HEK293 (cell line): ENCODE measurements at regions not wholly inside any gene's neighbourhood (a gene's known extent, or its start where the extent isn't known, plus 50 kb on each side); places are given as distances from the start of the nearest gene placed in this dataset.

Experiments
- CTCF ChIA-PET: fragments of 350-600 bp; formaldehyde crosslinking; extraction: SDS; loops from one replicate; lab custom pipeline; 2021; ENCODE audit warnings: antibody characterized with exemption; lab: Yijun Ruan, JAX
- POLR2A ChIA-PET: fragments of 300-600 bp; formaldehyde crosslinking; extraction: SDS; loops from one replicate; lab custom pipeline; 2020; ENCODE audit warnings: antibody characterized with exemption, inconsistent platforms; lab: Yijun Ruan, JAX
- H3K27ac ChIP-seq: fragments of 200-500 bp; sonication (Bioruptor generic); 2 replicates; pipeline ENCODE4 v1.5.1; 2014; ENCODE audit warnings: low read depth, low read length, control low read depth, inconsistent platforms; ENCODE audit errors: extremely low read depth
- H3K36me3 ChIP-seq, 2 experiments: fragments of 200-500 bp in 1 of 2; sonication (Bioruptor generic) in 1 of 2; 1 replicate in 1 of 2; 2 replicates in 1 of 2; pipeline ENCODE4 v1.5.1; 2014 to 2017; ENCODE audit warnings: inconsistent platforms in 2 of 2, low read length in 2 of 2; ENCODE audit not compliant: control insufficient read depth in 2 of 2, insufficient read depth in 1 of 2
- H3K4me1 ChIP-seq: fragments of 200-500 bp; sonication (Bioruptor generic); 2 replicates; pipeline ENCODE4 v1.5.1; 2014; ENCODE audit warnings: mild to moderate bottlenecking, low read length, inconsistent platforms; ENCODE audit not compliant: control insufficient read depth, insufficient read depth
- H3K4me3 ChIP-seq: 2 replicates; pipeline ENCODE4 v1.5.1; 2011; ENCODE audit warnings: low read depth, mild to moderate bottlenecking, control low read depth, low read length, moderate library complexity
- H3K9me3 ChIP-seq: fragments of 200-500 bp; sonication (Bioruptor generic); 2 replicates; pipeline ENCODE4 v1.5.1; 2014; ENCODE audit warnings: low read depth, low read length, inconsistent platforms; ENCODE audit not compliant: control insufficient read depth, insufficient read depth
- GLIS2 ChIP-seq: fragments of 450-650 bp; formaldehyde crosslinking; IDR thresholded peaks from 2 replicates; pipeline ENCODE4 v1.5.1; 2016; ENCODE audit warnings: missing biosample characterization, missing genetic modification characterization
- HOXC10 ChIP-seq: sonication (generic); formaldehyde crosslinking; IDR thresholded peaks from 2 replicates; pipeline ENCODE4 v1.8.1; 2023; ENCODE audit warnings: mild to moderate bottlenecking, missing genetic modification reagents
- KLF9 ChIP-seq: fragments of 450-650 bp; formaldehyde crosslinking; IDR thresholded peaks from 2 replicates; pipeline ENCODE4 v1.5.1; 2016; ENCODE audit warnings: missing biosample characterization, missing genetic modification characterization, low read depth
- MYNN ChIP-seq: fragments of 450-650 bp; formaldehyde crosslinking; IDR thresholded peaks from 2 replicates; pipeline ENCODE4 v1.5.1; 2016; ENCODE audit warnings: missing biosample characterization, missing genetic modification characterization, borderline replicate concordance
- TRIM28 ChIP-seq: IDR thresholded peaks from 2 replicates; pipeline ENCODE4 v1.6.1; 2011; ENCODE audit warnings: low read length, control low read depth, borderline replicate concordance
- ZNF112 ChIP-seq: fragments of 450-650 bp; formaldehyde crosslinking; IDR thresholded peaks from 2 replicates; pipeline ENCODE4 v1.5.0; 2017; ENCODE audit warnings: missing biosample characterization, missing genetic modification characterization
- ZNF132 ChIP-seq: fragments of 450-650 bp; formaldehyde crosslinking; IDR thresholded peaks from 2 replicates; pipeline ENCODE4 v1.5.1; 2017; ENCODE audit warnings: missing biosample characterization, missing genetic modification characterization, borderline replicate concordance
- ZNF184 ChIP-seq: fragments of 450-650 bp; IDR thresholded peaks from 2 replicates; pipeline ENCODE4 v1.5.1; 2018; ENCODE audit warnings: missing biosample characterization, mild to moderate bottlenecking, missing genetic modification characterization
- ZNF23 ChIP-seq: fragments of 450-650 bp; formaldehyde crosslinking; IDR thresholded peaks from 2 replicates; pipeline ENCODE4 v1.5.1; 2016; ENCODE audit warnings: missing biosample characterization, missing genetic modification characterization, borderline replicate concordance
- ZNF239 ChIP-seq: fragments of 450-650 bp; formaldehyde crosslinking; IDR thresholded peaks from 2 replicates; pipeline ENCODE4 v1.5.1; 2016; ENCODE audit warnings: missing biosample characterization, missing genetic modification characterization
- ZNF366 ChIP-seq: fragments of 450-650 bp; formaldehyde crosslinking; conservative IDR thresholded peaks from 2 replicates; pipeline ENCODE4 v1.5.1; 2016; ENCODE audit warnings: missing biosample characterization, missing genetic modification characterization
- ZNF521 ChIP-seq: fragments of 450-650 bp; formaldehyde crosslinking; IDR thresholded peaks from 2 replicates; pipeline ENCODE4 v1.5.1; 2017; ENCODE audit warnings: missing biosample characterization, mild to moderate bottlenecking, missing genetic modification characterization
- ZNF561 ChIP-seq: fragments of 450-650 bp; IDR thresholded peaks from 2 replicates; pipeline ENCODE4 v1.5.1; 2018; ENCODE audit warnings: missing biosample characterization, missing genetic modification characterization, borderline replicate concordance
- ZNF658 ChIP-seq: fragments of 450-650 bp; formaldehyde crosslinking; IDR thresholded peaks from 2 replicates; pipeline ENCODE4; 2016; ENCODE audit warnings: missing biosample characterization, missing genetic modification characterization
- ZNF660 ChIP-seq: fragments of 450-650 bp; IDR thresholded peaks from 2 replicates; pipeline ENCODE4 v1.5.1; 2018; ENCODE audit warnings: missing biosample characterization, mild to moderate bottlenecking, missing genetic modification characterization
- ZNF664 ChIP-seq: fragments of 450-650 bp; formaldehyde crosslinking; IDR thresholded peaks from 2 replicates; pipeline ENCODE4 v1.5.1; 2016; ENCODE audit warnings: missing biosample characterization, missing genetic modification characterization
- ZNF707 ChIP-seq: fragments of 450-650 bp; formaldehyde crosslinking; IDR thresholded peaks from 2 replicates; pipeline ENCODE4 v1.5.1; 2016; ENCODE audit warnings: missing biosample characterization, missing genetic modification characterization
- ZNF776 ChIP-seq: fragments of 450-650 bp; formaldehyde crosslinking; IDR thresholded peaks from 2 replicates; pipeline ENCODE4 v1.5.0; 2017; ENCODE audit warnings: missing biosample characterization, missing genetic modification characterization, borderline replicate concordance
- ZNF837 ChIP-seq: fragments of 450-650 bp; formaldehyde crosslinking; IDR thresholded peaks from 2 replicates; pipeline ENCODE4 v1.5.1; 2016; ENCODE audit warnings: missing biosample characterization, missing genetic modification characterization
- TF ChIP-seq, protein P1 (sequence below): fragments of 450-650 bp; formaldehyde crosslinking; IDR thresholded peaks from 2 replicates; pipeline ENCODE4; 2016; ENCODE audit warnings: missing biosample characterization, missing genetic modification characterization
- TF ChIP-seq, protein P2 (sequence below): fragments of 450-650 bp; formaldehyde crosslinking; IDR thresholded peaks from 2 replicates; pipeline ENCODE4 v1.5.1; 2017; ENCODE audit warnings: missing biosample characterization, missing genetic modification characterization
- TF ChIP-seq, protein P3 (sequence below): fragments of 450-650 bp; IDR thresholded peaks from 2 replicates; pipeline ENCODE4 v1.5.1; 2018; ENCODE audit warnings: missing biosample characterization, mild to moderate bottlenecking, missing genetic modification characterization
- TF ChIP-seq, protein P4 (sequence below): fragments of 450-650 bp; formaldehyde crosslinking; IDR thresholded peaks from 2 replicates; pipeline ENCODE4 v1.5.1; 2016; ENCODE audit warnings: missing biosample characterization, missing genetic modification characterization

DNA sequence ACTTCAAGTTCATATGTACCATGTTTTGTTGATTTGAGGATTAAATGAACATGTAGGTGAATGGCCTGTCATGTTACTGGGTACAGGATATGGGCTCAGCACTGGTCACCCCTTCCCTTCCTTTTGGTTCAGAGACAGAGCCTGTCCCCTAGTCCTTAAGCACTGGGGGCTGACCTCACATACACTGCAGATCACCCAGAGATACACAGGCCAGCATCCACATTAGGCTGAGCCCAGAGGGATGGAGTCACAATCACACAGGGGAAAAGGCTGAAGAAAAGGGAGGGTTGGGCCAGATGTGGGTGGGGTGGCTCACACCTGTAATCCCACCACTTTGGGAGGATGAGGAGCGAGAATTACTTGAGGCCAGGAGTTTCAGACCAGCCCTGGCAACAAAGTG, 62.3 kb downstream of the IGLL5 start:
- H3K27ac ChIP-seq = no peak overlapping the region
- ChIA-PET CTCF (no interaction called here), POLR2A (no interaction called here)
- no peaks in the 10 kb centered on the region for H3K9me3 ChIP-seq
- H3K4me1 ChIP-seq = no peaks in the 10 kb centered on the region
- no peaks in the 10 kb centered on the region for H3K36me3 ChIP-seq
- TF ChIP-seq, protein P1, sequence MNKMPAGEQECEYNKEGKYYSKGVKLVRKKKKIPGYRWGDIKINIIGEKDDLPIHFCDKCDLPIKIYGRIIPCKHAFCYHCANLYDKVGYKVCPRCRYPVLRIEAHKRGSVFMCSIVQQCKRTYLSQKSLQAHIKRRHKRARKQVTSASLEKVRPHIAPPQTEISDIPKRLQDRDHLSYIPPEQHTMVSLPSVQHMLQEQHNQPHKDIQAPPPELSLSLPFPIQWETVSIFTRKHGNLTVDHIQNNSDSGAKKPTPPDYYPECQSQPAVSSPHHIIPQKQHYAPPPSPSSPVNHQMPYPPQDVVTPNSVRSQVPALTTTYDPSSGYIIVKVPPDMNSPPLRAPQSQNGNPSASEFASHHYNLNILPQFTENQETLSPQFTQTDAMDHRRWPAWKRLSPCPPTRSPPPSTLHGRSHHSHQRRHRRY (tag by site-specific recombination) = no peak
- TF ChIP-seq KLF9 (tag by site-specific recombination) (no peak), ZNF658 (tag by site-specific recombination) (no peak), ZNF664 (tag by site-specific recombination) (no peak), ZNF561 (tag by site-specific recombination) (no peak), ZNF184 (tag by site-specific recombination) (no peak), ZNF707 (tag by site-specific recombination) (no peak), ZNF132 (tag by site-specific recombination) (no peak), ZNF239 (tag by site-specific recombination) (no peak), MYNN (tag by site-specific recombination) (no peak), TRIM28 (no peak), ZNF660 (tag by site-specific recombination) (no peak)
- TF ChIP-seq, protein P2, sequence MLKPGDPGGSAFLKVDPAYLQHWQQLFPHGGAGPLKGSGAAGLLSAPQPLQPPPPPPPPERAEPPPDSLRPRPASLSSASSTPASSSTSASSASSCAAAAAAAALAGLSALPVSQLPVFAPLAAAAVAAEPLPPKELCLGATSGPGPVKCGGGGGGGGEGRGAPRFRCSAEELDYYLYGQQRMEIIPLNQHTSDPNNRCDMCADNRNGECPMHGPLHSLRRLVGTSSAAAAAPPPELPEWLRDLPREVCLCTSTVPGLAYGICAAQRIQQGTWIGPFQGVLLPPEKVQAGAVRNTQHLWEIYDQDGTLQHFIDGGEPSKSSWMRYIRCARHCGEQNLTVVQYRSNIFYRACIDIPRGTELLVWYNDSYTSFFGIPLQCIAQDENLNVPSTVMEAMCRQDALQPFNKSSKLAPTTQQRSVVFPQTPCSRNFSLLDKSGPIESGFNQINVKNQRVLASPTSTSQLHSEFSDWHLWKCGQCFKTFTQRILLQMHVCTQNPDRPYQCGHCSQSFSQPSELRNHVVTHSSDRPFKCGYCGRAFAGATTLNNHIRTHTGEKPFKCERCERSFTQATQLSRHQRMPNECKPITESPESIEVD = no peak
- no peak overlapping the region for H3K4me3 ChIP-seq

DNA sequence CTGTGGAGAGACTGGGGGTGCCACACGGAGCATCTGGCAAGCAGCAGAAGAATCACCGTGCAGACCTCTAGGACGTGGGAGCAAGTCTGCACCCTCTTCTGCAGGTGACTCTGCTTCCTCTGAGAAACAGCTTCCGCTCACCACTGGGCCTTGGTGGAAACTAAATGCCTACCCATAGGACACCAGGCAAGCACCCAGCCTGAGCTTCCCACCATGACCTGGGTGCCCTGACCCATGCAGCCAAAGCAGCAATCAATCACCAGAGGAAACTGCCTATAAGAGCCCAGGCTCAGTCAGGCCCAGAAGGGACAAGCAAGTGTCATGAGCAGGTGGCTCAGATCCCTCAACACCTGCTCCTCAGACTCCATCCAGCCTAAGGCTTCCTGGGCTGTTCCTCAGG, 63.4 kb downstream of the IGLL5 start:
- ChIA-PET CTCF (interaction anchor here (0.6 to 1.5 kb wide), 4 partner anchors 8 to 108 kb away, joined by 3 to 6 read pairs (median 4); no protein-coding TSS in a partner anchor), POLR2A (no interaction called here)
- H3K4me1 ChIP-seq = no peaks in the 10 kb centered on the region

More for the DNA sequence above, 63.4 kb downstream of the IGLL5 start:
- H3K4me3 ChIP-seq = no peak overlapping the region
- no peak overlapping the region for H3K27ac ChIP-seq
- no peaks in the 10 kb centered on the region for H3K36me3 ChIP-seq
- TF ChIP-seq HOXC10 (CRISPR knock-in tag) (no peak), ZNF837 (tag by site-specific recombination) (no peak), ZNF776 (no peak), ZNF23 (no peak), ZNF112 (no peak), ZNF521 (tag by site-specific recombination) (no peak), GLIS2 (tag by site-specific recombination) (no peak), ZNF366 (tag by site-specific recombination) (no peak)
- TF ChIP-seq, protein P3, sequence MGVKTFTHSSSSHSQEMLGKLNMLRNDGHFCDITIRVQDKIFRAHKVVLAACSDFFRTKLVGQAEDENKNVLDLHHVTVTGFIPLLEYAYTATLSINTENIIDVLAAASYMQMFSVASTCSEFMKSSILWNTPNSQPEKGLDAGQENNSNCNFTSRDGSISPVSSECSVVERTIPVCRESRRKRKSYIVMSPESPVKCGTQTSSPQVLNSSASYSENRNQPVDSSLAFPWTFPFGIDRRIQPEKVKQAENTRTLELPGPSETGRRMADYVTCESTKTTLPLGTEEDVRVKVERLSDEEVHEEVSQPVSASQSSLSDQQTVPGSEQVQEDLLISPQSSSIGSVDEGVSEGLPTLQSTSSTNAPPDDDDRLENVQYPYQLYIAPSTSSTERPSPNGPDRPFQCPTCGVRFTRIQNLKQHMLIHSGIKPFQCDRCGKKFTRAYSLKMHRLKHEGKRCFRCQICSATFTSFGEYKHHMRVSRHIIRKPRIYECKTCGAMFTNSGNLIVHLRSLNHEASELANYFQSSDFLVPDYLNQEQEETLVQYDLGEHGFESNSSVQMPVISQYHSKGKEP (tag by site-specific recombination) = no peak
- TF ChIP-seq, protein P4, sequence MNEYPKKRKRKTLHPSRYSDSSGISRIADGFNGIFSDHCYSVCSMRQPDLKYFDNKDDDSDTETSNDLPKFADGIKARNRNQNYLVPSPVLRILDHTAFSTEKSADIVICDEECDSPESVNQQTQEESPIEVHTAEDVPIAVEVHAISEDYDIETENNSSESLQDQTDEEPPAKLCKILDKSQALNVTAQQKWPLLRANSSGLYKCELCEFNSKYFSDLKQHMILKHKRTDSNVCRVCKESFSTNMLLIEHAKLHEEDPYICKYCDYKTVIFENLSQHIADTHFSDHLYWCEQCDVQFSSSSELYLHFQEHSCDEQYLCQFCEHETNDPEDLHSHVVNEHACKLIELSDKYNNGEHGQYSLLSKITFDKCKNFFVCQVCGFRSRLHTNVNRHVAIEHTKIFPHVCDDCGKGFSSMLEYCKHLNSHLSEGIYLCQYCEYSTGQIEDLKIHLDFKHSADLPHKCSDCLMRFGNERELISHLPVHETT = no peak
- H3K9me3 ChIP-seq = no peaks in the 10 kb centered on the region
